Panc1 (cell line): ENCODE measurements at regions not wholly inside any gene's neighbourhood (a gene's known extent, or its start where the extent isn't known, plus 50 kb on each side); places are given as distances from the start of the nearest gene placed in this dataset.

Experiments used
- ATAC-seq: fragments of 200-7000 bp; cut with Tn5 transposase; 2 replicates; pipeline ENCODE4 v1.9.1; 2020; ENCODE audit warnings: mild to moderate bottlenecking, moderate library complexity
- BruUV-seq: library from RNA; stranded (reverse); fragments of 400-500 nt; replicated peaks from 2 replicates; lab custom pipeline; 2021; lab: Mats Ljungman, UMichigan
- CTCF ChIA-PET: fragments of 300-600 bp; sonication (Branson Sonifier 250); formaldehyde crosslinking; loops from one replicate; lab custom pipeline; 2022; ENCODE audit warnings: antibody characterized with exemption; lab: Charles Lee
- POLR2A ChIA-PET: fragments of 300-600 bp; sonication (Branson Sonifier 250); formaldehyde crosslinking; loops from one replicate; lab custom pipeline; 2022; ENCODE audit warnings: antibody characterized with exemption; lab: Charles Lee
- DNase-seq: peaks from one replicate; pipeline ENCODE4 v3.0.0-alpha.2; 2010; ENCODE audit warnings: low read depth, low spot score
- H3K27ac ChIP-seq: 2 replicates; pipeline ENCODE4 v1.5.1; 2011; ENCODE audit warnings: mild to moderate bottlenecking, low read length, inconsistent platforms
- H3K27me3 ChIP-seq: fragments of 200-500 bp; sonication (Bioruptor generic); 2 replicates; pipeline ENCODE4 v1.6.0; 2014; ENCODE audit warnings: low read length, inconsistent platforms; ENCODE audit not compliant: control insufficient read depth, insufficient read depth
- H3K36me3 ChIP-seq: fragments of 200-500 bp; sonication (Bioruptor generic); 2 replicates; pipeline ENCODE4 v1.5.1; 2014; ENCODE audit warnings: inconsistent platforms, mild to moderate bottlenecking, low read length, moderate library complexity; ENCODE audit not compliant: control insufficient read depth, insufficient read depth
- H3K4me1 ChIP-seq: 2 replicates; pipeline ENCODE4 v1.5.1; 2011; ENCODE audit warnings: inconsistent platforms, mild to moderate bottlenecking, low read length, moderate library complexity; ENCODE audit not compliant: control insufficient read depth, insufficient read depth
- H3K4me3 ChIP-seq, 2 experiments: 2 replicates each; pipeline ENCODE4 v1.5.1; 2011 to 2012; ENCODE audit warnings: low read depth in 2 of 2, low read length in 2 of 2, mild to moderate bottlenecking in 2 of 2, inconsistent platforms in 1 of 2, moderate library complexity in 1 of 2
- H3K9me3 ChIP-seq: fragments of 200-500 bp; sonication (Bioruptor generic); 2 replicates; pipeline ENCODE4 v1.5.1; 2014; ENCODE audit warnings: low read depth, mild to moderate bottlenecking, inconsistent platforms, low read length, moderate library complexity; ENCODE audit not compliant: control insufficient read depth, insufficient read depth
- CTCF ChIP-seq: fragments of 450-650 bp; IDR thresholded peaks from 2 replicates; pipeline ENCODE4 v1.5.1; 2017; ENCODE audit warnings: mild to moderate bottlenecking
- POLR2AphosphoS5 ChIP-seq: IDR thresholded peaks from 2 replicates; pipeline ENCODE4 v1.6.1; 2012; ENCODE audit warnings: mild to moderate bottlenecking, low read depth, low read length, moderate library complexity
- REST ChIP-seq, 2 experiments: IDR thresholded peaks; 2 replicates each; pipeline ENCODE4 v1.6.1; 2011 to 2012; ENCODE audit warnings: low read depth in 2 of 2, control low read depth in 1 of 2, low read length in 1 of 2, mild to moderate bottlenecking in 1 of 2, moderate library complexity in 1 of 2; ENCODE audit not compliant: insufficient read depth in 1 of 2
- SIN3A ChIP-seq: IDR thresholded peaks from 2 replicates; pipeline ENCODE4 v1.6.1; 2012; ENCODE audit warnings: low read depth, mild to moderate bottlenecking, low read length, moderate library complexity, borderline replicate concordance; ENCODE audit not compliant: insufficient read depth
- TCF7L2 ChIP-seq: IDR thresholded peaks from 2 replicates; pipeline ENCODE4 v1.6.1; 2011; ENCODE audit warnings: mild to moderate bottlenecking, low read depth, low read length, inconsistent platforms
- in situ Hi-C: cut with HindIII; loops from 2 replicates; pipeline ENCODE4 v1.10.0; 2016; ENCODE audit warnings: low sequenced_read_pairs, low pct_unique_long_range_greater_than_20kb
- intact Hi-C: fragments of 100-400 bp; cut with micrococcal nuclease; formaldehyde crosslinking; loops from one replicate; pipeline ENCODE4 v1.10.0; 2022; ENCODE audit not compliant: unreplicated experiment

GRCh38 chrX:36609616-36610585 is 398.3 kb upstream of the FAM47C start:
- no peak overlapping the region for H3K4me3 ChIP-seq

GRCh38 chrX:36626898-36627297 is 381.3 kb upstream of the FAM47C start:
- no peak for DNase-seq
- no TSS peak for BruUV-seq
- in situ Hi-C loops (no loop called here), intact Hi-C loops (no loop called here)
- Histone ChIP-seq H3K36me3 (no peaks in the 10 kb centered on the region), H3K4me3 (no peak overlapping the region), H3K4me1 (no peaks in the 10 kb centered on the region), H3K27ac (no peak overlapping the region), H3K27me3 (no peaks in the 10 kb centered on the region), H3K9me3 (no peaks in the 10 kb centered on the region)
- ChIA-PET POLR2A (no interaction called here), CTCF (no interaction called here)
- TF ChIP-seq SIN3A (no peak), POLR2AphosphoS5 (no peak), TCF7L2 (no peak), CTCF (no peak)
- ATAC-seq: no peak

More at GRCh38 chrX:36609616-36610585, 398.3 kb upstream of the FAM47C start:
- intact Hi-C loops (no loop called here), in situ Hi-C loops (no loop called here)
- POLR2A ChIA-PET: no interaction called here
- CTCF ChIA-PET: no interaction called here
- Histone ChIP-seq H3K27ac (no peak overlapping the region), H3K4me1 (no peaks in the 10 kb centered on the region), H3K27me3 (no peaks in the 10 kb centered on the region), H3K36me3 (no peaks in the 10 kb centered on the region), H3K9me3 (no peaks in the 10 kb centered on the region)
- no TSS peak for BruUV-seq
- ATAC-seq: no peak
- DNase-seq: no peak
- TF ChIP-seq POLR2AphosphoS5 (no peak), CTCF (no peak), TCF7L2 (no peak), REST (IDR thresholded peaks at IDR 0.05; ENCODE audit: insufficient read depth in 1 of 2, low read depth in 2 of 2, low read length in 1 of 2) (no peak), SIN3A (no peak)
